ENCODE measurements at regions not wholly inside any gene's neighbourhood (a gene's known extent, or its start where the extent isn't known, plus 50 kb on each side); places are given as distances from the start of the nearest gene placed in this dataset.
A peak's percentile ranks its signal among the peaks of the same experiment; 100 is the strongest.

- H3K4me3 ChIP-seq: no peak overlapping the region
- no peak overlapping the region for H3K4me2 ChIP-seq
- H3K27ac ChIP-seq: no peak overlapping the region
These were observed 410.1 kb downstream of the SUCLG1 start for GRCh38 chr2:84048964-84049363.

GRCh38 chr2:84041506-84041905 lies 417.6 kb downstream of the SUCLG1 start:
- H3K27me3 ChIP-seq: no peaks in the 10 kb centered on the region
- H3K9ac ChIP-seq: no peak overlapping the region
- H3K27ac ChIP-seq: no peak overlapping the region
- no peak overlapping the region for H3K4me2 ChIP-seq
- H3K36me3 ChIP-seq: no peaks in the 10 kb centered on the region
- H4K20me1 ChIP-seq: no peaks in the 10 kb centered on the region
- H3K9me3 ChIP-seq: no peaks in the 10 kb centered on the region
- no peak overlapping the region for H3K4me3 ChIP-seq
- no peak for TF ChIP-seq Cebpa-rat (IDR thresholded peaks at IDR 0.05)
- no peaks in the 10 kb centered on the region for H3K4me1 ChIP-seq

More at GRCh38 chr2:84048964-84049363, 410.1 kb downstream of the SUCLG1 start:
- Histone ChIP-seq H3K36me3 (no peaks in the 10 kb centered on the region), H3K4me1 (no peaks in the 10 kb centered on the region), H3K9me3 (no peaks in the 10 kb centered on the region), H4K20me1 (no peaks in the 10 kb centered on the region), H3K27me3 (no peaks in the 10 kb centered on the region), H3K9ac (no peak overlapping the region)
- no peak for TF ChIP-seq Cebpa-rat (IDR thresholded peaks at IDR 0.05)

- H3K4me3 ChIP-seq: no peak overlapping the region
- no peak overlapping the region for H3K9ac ChIP-seq
- H3K4me1 ChIP-seq: no peaks in the 10 kb centered on the region
- no peaks in the 10 kb centered on the region for H3K27me3 ChIP-seq
- H3K27ac ChIP-seq: no peak overlapping the region
- no peaks in the 10 kb centered on the region for H3K36me3 ChIP-seq
- no peak for TF ChIP-seq Cebpa-rat (IDR thresholded peaks at IDR 0.05)
- no peak overlapping the region for H3K4me2 ChIP-seq
- no peaks in the 10 kb centered on the region for H4K20me1 ChIP-seq
- H3K9me3 ChIP-seq: no peaks in the 10 kb centered on the region
These were observed 418.8 kb downstream of the SUCLG1 start for GRCh38 chr2:84040281-84040680.

- no peak for TF ChIP-seq Cebpa-rat (IDR thresholded peaks at IDR 0.05)
- Histone ChIP-seq H3K9me3 (no peaks in the 10 kb centered on the region), H3K4me3 (no peak overlapping the region), H3K9ac (no peak overlapping the region), H3K4me1 (no peaks in the 10 kb centered on the region), H3K4me2 (no peak overlapping the region), H4K20me1 (no peaks in the 10 kb centered on the region), H3K27me3 (no peaks in the 10 kb centered on the region), H3K27ac (no peak overlapping the region), H3K36me3 (no peaks in the 10 kb centered on the region)
These were observed 420.2 kb downstream of the SUCLG1 start for GRCh38 chr2:84038866-84039265.

- no peaks in the 10 kb centered on the region for H3K27me3 ChIP-seq
- no peaks in the 10 kb centered on the region for H3K36me3 ChIP-seq
- no peak overlapping the region for H3K9ac ChIP-seq
- H4K20me1 ChIP-seq: no peaks in the 10 kb centered on the region
- H3K4me1 ChIP-seq: peaks cover 12% of the 10 kb centered on the region
- H3K9me3 ChIP-seq: no peaks in the 10 kb centered on the region
- TF ChIP-seq Cebpa-rat (IDR thresholded peaks at IDR 0.05): no peak
- peak overlapping the region; percentile 49 for H3K4me2 ChIP-seq
- H3K4me3 ChIP-seq: no peak overlapping the region
- no peak overlapping the region for H3K27ac ChIP-seq
These were observed 425.6 kb downstream of the SUCLG1 start for GRCh38 chr2:84033347-84033974.

GRCh38 chr2:84031312-84032050 lies 427.6 kb downstream of the SUCLG1 start:
- Histone ChIP-seq H4K20me1 (no peaks in the 10 kb centered on the region), H3K36me3 (no peaks in the 10 kb centered on the region), H3K9ac (no peak overlapping the region), H3K4me2 (no peak overlapping the region), H3K27ac (no peak overlapping the region), H3K4me3 (no peak overlapping the region), H3K4me1 (peaks cover 15% of the 10 kb centered on the region), H3K27me3 (no peaks in the 10 kb centered on the region), H3K9me3 (no peaks in the 10 kb centered on the region)
- TF ChIP-seq Cebpa-rat (IDR thresholded peaks at IDR 0.05): no peak

GRCh38 chr2:84029903-84030575 lies 429.0 kb downstream of the SUCLG1 start:
- Histone ChIP-seq H3K27me3 (no peaks in the 10 kb centered on the region), H3K9ac (no peak overlapping the region), H3K4me3 (no peak overlapping the region), H3K4me1 (peaks cover 15% of the 10 kb centered on the region), H3K36me3 (no peaks in the 10 kb centered on the region), H3K9me3 (no peaks in the 10 kb centered on the region), H4K20me1 (no peaks in the 10 kb centered on the region), H3K4me2 (no peak overlapping the region), H3K27ac (no peak overlapping the region)
- no peak for TF ChIP-seq Cebpa-rat (IDR thresholded peaks at IDR 0.05)

- no peaks in the 10 kb centered on the region for H3K36me3 ChIP-seq
- H3K9ac ChIP-seq: no peak overlapping the region
- no peaks in the 10 kb centered on the region for H4K20me1 ChIP-seq
- no peak overlapping the region for H3K4me3 ChIP-seq
- no peak overlapping the region for H3K4me2 ChIP-seq
- peaks cover 10% of the 10 kb centered on the region for H3K4me1 ChIP-seq
- no peak overlapping the region for H3K27ac ChIP-seq
- H3K9me3 ChIP-seq: no peaks in the 10 kb centered on the region
- H3K27me3 ChIP-seq: no peaks in the 10 kb centered on the region
- no peak for TF ChIP-seq Cebpa-rat (IDR thresholded peaks at IDR 0.05)
These were observed 432.3 kb downstream of the SUCLG1 start for GRCh38 chr2:84026818-84027217.

- Histone ChIP-seq H3K36me3 (no peaks in the 10 kb centered on the region), H3K4me2 (no peak overlapping the region)
- no peak for TF ChIP-seq Cebpa-rat (IDR thresholded peaks at IDR 0.05)
These were observed 436.2 kb downstream of the SUCLG1 start for GRCh38 chr2:84022810-84023431.

GRCh38 chr2:84017010-84017409 lies 442.1 kb downstream of the SUCLG1 start:
- no peak overlapping the region for H3K9ac ChIP-seq
- H3K27ac ChIP-seq: no peak overlapping the region
- no peak overlapping the region for H3K4me2 ChIP-seq
- H3K4me3 ChIP-seq: no peak overlapping the region
- no peaks in the 10 kb centered on the region for H3K4me1 ChIP-seq
- no peaks in the 10 kb centered on the region for H3K27me3 ChIP-seq
- no peak for TF ChIP-seq Cebpa-rat (IDR thresholded peaks at IDR 0.05)
- no peaks in the 10 kb centered on the region for H3K36me3 ChIP-seq
- H3K9me3 ChIP-seq: no peaks in the 10 kb centered on the region
- no peaks in the 10 kb centered on the region for H4K20me1 ChIP-seq

More at GRCh38 chr2:84022810-84023431, 436.2 kb downstream of the SUCLG1 start:
- Histone ChIP-seq H3K9ac (no peak overlapping the region), H3K4me1 (no peaks in the 10 kb centered on the region), H4K20me1 (no peaks in the 10 kb centered on the region), H3K9me3 (no peaks in the 10 kb centered on the region), H3K4me3 (no peak overlapping the region), H3K27me3 (no peaks in the 10 kb centered on the region), H3K27ac (no peak overlapping the region)
